ENCODE measurements at regions not wholly inside any gene's neighbourhood (a gene's known extent, or its start where the extent isn't known, plus 50 kb on each side); places are given as distances from the start of the nearest gene placed in this dataset.
"Not testable (repeated sequence)": the region's sequence is repeated elsewhere in the genome, so short reads cannot be mapped to it uniquely, and the experiment has no call there.

DNA sequence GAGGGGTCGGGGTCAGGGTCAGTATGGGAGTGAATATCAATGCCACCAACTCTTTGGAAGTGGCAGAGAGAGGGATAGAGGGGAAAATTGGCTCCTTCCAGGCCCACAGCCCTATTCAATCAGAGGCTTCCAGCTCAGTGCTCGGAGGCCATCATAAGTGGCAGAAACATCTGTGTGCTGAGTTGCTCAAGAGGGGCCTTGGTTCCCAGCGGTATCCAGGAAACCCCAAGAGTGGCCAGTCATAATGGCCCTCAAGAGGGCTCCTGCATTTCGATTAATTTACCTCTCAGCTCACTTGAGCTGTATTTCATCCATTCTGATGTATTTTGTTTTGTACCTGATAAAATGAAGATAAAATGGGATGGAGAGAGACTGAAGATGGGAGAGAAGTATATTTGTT lies 154.3 kb upstream of the EOLA2 start:
- ATAC-seq, result no peak
- intact Hi-C loops (cut with DNase I), result no loop called here
- no peak for DNase-seq (ENCODE audit: low spot score)

DNA sequence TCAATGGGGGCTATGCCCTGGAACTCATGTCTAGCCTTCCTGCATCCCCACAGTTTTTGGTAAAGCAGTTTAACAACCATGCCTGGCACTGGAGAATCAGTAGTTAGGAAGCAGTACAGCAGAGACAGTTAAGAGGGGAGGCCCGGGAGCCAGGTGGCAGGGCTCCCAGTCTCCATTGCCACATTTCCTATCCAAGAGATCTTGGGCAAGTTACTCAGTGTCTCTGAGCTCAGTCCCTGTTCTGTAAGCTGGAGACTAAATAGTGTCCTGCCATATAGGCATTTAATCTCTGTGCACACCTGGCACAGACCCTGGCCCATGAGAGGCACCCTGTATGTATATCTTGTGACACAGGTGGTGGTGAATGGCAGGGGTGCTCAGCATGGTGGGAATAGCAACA lies 156.1 kb upstream of the EOLA2 start:
- DNase-seq (ENCODE audit: low spot score) (no peak), ATAC-seq (no peak)
- intact Hi-C loops (cut with DNase I), result no loop called here

GRCh38 chrX:150094996-150095395 lies 156.7 kb upstream of the EOLA2 start:
- no peak for DNase-seq (ENCODE audit: low spot score)
- no peak for ATAC-seq
- intact Hi-C loops (cut with DNase I), result no loop called here

DNA sequence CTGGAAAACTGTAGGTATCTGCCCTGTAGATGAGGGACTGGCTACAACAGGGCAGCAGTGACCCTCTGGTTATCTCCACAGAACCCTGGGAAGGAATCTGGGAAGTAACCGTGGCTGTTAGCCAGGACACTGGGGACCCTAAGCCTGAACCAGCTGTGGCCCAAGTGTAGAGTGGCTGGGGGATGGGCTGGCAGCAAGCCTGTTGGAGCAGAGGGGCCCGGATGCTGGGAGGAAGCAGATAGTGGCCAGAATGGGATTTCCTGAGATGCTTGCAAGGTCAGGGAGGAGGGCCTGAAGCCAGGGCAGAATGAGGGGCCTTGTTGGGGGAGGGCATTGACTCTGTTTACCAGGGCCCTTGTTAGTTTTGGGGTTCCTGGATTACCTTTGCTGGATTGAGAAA lies 161.0 kb upstream of the EOLA2 start:
- DNase-seq (ENCODE audit: low spot score) (no peak), ATAC-seq (no peak)
- intact Hi-C loops (cut with DNase I), result no loop called here

- ATAC-seq (no peak), DNase-seq (ENCODE audit: low spot score) (no peak)
- intact Hi-C loops (cut with DNase I), result no loop called here
Observed at GRCh38 chrX:150100261-150100660, 162.0 kb upstream of the EOLA2 start.

- DNase-seq (ENCODE audit: low spot score) (no peak), ATAC-seq (no peak)
- intact Hi-C loops (cut with DNase I), result no loop called here
Observed at GRCh38 chrX:150118476-150118875, 180.2 kb upstream of the EOLA2 start.

GRCh38 chrX:150119323-150119722 lies 181.0 kb upstream of the EOLA2 start:
- intact Hi-C loops (cut with DNase I), result no loop called here
- DNase-seq (ENCODE audit: low spot score) (no peak), ATAC-seq (no peak)

DNA sequence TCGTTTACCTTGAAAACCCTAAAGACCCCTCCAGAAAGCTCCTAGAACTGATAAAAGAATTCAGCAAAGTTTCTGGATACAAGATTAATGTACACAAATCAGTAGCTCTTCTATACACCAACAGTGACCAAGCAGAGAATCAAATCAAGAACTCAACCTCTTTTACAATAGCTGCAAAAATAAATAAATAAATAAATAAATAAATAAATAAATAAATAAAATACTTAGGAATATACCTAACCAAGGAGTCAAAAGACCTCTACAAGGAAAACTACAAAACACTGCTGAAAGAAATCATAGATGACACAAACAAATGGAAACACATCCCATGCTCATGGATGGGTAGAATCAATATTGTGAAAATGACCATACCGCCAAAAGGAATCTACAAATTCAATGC lies 186.8 kb upstream of the EOLA2 start:
- intact Hi-C loops (cut with DNase I); DNase-seq (ENCODE audit: low spot score); ATAC-seq: not testable (repeated sequence)

GRCh38 chrX:150127216-150127615 lies 188.9 kb upstream of the EOLA2 start:
- intact Hi-C loops (cut with DNase I), result no loop called here
- no peak for ATAC-seq
- DNase-seq (ENCODE audit: low spot score), result no peak

GRCh38 chrX:150143721-150144440 lies 205.6 kb upstream of the EOLA2 start:
- DNase-seq (ENCODE audit: low spot score) (no peak), ATAC-seq (no peak)
- intact Hi-C loops (cut with DNase I), result no loop called here

- no peak for ATAC-seq
- intact Hi-C loops (cut with DNase I), result no loop called here
Observed at GRCh38 chrX:150146271-150146896, 208.1 kb upstream of the EOLA2 start.

DNA sequence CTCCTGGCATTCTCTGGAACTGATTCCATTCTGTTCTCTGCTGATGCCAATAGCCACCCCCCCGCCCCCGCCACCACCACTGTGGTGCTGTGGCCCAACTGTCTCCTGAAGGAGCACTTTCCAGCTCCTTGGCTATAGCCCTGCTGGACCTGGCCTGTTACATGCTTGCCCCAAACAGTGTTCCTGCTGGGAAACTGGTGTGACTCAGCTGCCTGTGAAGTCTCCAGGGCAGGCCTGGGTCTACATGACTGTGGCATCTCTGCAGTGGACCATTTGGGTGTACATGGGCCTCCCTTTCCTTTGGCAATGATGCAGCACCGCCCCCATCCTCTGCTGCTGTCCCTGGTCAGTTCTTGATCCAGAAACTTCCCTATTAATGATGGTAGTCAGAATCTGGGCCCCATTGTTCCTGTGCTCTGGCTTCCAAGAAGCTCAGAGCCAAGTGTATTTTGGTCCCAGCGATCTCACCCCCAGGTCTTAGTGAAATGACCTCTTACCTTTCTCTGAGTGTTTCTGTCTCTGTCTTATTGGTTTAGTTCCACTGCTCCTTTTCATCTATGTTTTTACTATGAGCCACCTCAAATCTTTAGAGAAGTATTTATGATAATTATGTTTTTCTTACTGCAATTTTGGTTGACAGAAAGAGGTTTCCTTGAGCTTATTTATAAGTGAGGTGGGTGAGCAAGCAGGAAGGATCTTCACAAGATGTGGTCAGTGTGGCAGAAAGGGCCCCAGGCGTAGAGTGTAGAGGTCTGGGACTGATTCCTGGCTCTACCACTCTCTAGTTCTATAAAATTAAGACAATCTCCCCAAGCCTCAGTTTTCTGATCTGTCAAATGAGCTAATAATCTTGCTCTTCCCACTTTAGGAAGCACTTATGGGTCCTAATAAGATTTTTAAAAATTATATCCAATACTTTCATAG lies 210.7 kb upstream of the EOLA2 start:
- ATAC-seq, result no peak
- intact Hi-C loops (cut with DNase I), result no loop called here
- DNase-seq (ENCODE audit: low spot score), result no peak

More at GRCh38 chrX:150146271-150146896, 208.1 kb upstream of the EOLA2 start:
- DNase-seq (ENCODE audit: low spot score), result no peak

- intact Hi-C loops (cut with DNase I), result no loop called here
- DNase-seq (ENCODE audit: low spot score) (no peak), ATAC-seq (peak; percentile 41)
Observed at GRCh38 chrX:150150076-150150779, 211.9 kb upstream of the EOLA2 start.

DNA sequence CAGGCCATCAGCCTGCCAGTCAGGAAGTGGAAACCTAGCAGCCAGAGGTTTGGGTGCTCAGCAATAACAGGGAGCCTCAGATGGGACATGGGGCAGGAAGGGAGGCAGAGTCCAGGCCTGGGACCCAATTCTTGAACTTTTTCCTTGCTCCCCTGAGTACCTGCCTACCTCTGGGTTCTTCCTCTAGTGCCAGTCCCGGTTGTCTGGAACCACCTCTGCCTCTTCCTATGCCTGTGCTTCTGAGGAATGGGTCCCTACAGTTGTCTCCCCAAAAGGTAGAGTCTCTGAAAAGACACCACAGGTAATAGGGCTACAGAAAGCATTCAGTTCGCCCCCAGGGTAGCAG lies 212.4 kb upstream of the MAMLD1 start:
- intact Hi-C loops (cut with DNase I), result no loop called here
- ATAC-seq (no peak), DNase-seq (ENCODE audit: low spot score) (no peak)

GRCh38 chrX:150152036-150152435 lies 211.1 kb upstream of the MAMLD1 start:
- no peak for DNase-seq (ENCODE audit: low spot score)
- intact Hi-C loops (cut with DNase I), result no loop called here

GRCh38 chrX:150152546-150152945 lies 210.6 kb upstream of the MAMLD1 start:
- intact Hi-C loops (cut with DNase I), result no loop called here
- ATAC-seq (no peak), DNase-seq (ENCODE audit: low spot score) (no peak)

More at GRCh38 chrX:150152036-150152435, 211.1 kb upstream of the MAMLD1 start:
- ATAC-seq, result no peak

- intact Hi-C loops (cut with DNase I), result no loop called here
- ATAC-seq (no peak), DNase-seq (ENCODE audit: low spot score) (no peak)
Observed at GRCh38 chrX:150155436-150156035, 207.6 kb upstream of the MAMLD1 start.

GRCh38 chrX:150156615-150157014 lies 206.5 kb upstream of the MAMLD1 start:
- DNase-seq (ENCODE audit: low spot score) (no peak), ATAC-seq (no peak)
- intact Hi-C loops (cut with DNase I), result no loop called here

- intact Hi-C loops (cut with DNase I), result no loop called here
- DNase-seq (ENCODE audit: low spot score) (no peak), ATAC-seq (no peak)
Observed at GRCh38 chrX:150157291-150157690, 205.8 kb upstream of the MAMLD1 start.
